CMK (cell line): ENCODE measurements at regions not wholly inside any gene's neighbourhood (a gene's known extent, or its start where the extent isn't known, plus 50 kb on each side); places are given as distances from the start of the nearest gene placed in this dataset.

Experiments
- DNase-seq: peaks from one replicate; pipeline ENCODE4 v3.0.0-alpha.2; 2010; ENCODE audit warnings: low read depth

DNA sequence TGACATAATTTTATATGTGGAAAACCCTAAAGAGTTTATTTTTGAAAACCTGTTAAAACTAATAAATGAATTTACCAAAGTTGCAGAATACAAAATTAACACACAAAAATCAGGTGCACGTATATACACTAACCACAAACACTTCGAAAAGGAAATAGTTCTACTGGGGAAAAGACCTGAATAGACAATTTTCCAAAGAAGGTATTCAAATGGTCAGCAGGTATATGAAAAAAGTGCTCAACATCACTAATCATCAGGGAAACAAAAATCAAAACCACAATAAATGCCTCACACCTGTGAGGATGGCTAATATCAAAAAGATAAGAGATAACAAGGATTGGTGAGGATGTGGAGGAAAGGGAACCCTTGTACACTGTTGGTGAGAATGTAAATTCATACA, 110.6 kb downstream of the PXDC1 start:
- no peak for DNase-seq

DNA sequence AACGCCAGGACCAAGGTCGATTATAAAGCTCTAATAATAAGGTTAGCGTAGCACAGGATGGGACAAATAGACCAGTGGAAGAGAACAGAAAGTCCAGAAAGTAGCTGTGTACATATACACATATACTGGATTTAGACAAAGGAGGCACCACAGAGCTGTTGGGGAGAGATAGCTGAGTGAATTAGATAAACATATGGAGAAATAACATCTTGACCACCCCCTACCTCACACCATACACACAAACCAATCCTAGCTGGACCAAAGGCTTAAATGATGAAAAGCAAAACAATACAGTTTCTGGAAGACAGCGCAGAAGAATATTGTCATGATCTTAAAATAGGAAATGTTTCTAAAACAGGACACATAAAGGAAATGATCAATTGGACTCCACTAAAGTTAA, 112.9 kb downstream of the PXDC1 start:
- no peak for DNase-seq

DNA sequence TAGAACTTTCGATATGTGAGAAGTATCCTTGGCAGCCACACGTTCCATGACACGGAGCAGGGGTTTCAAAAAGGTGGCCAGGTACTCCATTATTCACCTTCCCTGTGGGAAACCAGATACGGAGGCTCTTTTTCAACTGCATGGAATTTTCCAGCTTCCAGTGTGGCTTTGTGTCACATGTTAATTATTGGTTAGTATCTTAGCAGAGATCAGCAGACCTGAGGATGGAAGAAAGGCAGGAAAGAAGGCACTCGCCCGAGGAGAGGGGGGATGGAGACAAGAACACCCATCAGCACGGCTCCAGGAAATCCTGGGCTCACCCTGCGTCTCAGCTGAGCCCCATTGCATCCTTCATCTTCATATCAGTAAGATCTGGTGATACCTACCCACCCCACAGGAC, 115.5 kb downstream of the PXDC1 start:
- DNase-seq: no peak

DNA sequence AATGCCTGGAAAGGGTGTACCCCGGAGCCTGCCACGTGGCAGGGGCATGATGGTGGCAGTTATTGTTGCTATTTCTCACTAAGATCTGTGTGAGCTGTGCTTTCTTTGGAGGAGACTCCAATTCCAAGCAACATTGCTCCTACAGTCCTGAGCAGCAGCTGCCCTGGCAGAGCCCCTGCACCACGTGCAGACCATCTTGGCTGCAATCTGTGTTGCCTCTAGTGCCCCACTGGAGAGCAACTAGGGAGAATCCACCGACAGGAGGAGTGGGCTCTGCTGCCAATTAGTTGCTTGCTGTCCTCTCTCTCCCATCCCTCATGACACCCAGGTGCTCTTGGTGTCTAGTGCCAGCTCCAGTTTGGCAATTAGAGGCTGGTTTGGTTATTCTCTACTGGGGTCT, 116.0 kb downstream of the PXDC1 start:
- no peak for DNase-seq

DNA sequence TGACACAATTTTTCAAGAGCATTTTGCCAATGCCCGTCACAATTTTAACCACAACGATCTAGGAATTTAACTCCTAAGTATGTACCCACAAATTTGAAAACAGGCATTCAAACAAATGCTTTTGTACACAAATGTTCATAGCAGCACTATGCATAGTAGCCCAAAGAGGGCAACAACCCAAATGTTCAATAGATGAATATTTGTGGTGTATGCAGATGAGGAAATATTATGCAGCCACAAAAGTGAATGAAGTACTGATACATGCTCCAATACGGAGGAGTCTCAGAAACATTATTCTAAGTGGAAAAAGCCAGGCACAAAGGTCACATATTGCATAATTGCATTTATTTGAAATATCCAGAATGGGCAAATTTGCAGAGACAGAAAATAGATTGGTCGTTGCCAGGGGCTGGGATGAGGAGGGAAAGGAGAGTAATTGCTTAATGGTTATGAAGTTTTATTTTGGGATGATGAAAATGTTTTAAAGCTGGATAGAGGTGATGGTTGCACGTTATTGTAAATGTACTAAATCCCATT, 117.2 kb downstream of the PXDC1 start:
- DNase-seq: no peak

DNA sequence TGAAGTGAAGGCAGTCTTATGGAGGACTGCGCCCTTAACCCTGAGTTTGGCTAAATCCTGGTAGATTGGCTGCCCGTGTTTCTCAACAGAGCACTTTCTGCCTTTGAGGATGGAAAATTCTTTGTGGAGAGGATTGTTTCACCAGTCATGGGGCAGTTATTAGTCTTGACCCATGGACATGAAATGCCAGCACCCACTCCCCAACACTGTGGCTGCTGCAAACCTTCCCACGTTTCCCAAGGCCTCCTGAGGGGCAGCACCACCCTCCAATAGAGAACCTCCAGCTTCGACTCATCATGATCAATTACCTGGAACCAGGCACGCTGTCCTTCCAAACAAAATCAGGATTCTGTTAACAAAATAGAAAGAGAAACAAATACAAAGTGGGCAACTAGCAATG, 117.8 kb downstream of the PXDC1 start:
- no peak for DNase-seq

DNA sequence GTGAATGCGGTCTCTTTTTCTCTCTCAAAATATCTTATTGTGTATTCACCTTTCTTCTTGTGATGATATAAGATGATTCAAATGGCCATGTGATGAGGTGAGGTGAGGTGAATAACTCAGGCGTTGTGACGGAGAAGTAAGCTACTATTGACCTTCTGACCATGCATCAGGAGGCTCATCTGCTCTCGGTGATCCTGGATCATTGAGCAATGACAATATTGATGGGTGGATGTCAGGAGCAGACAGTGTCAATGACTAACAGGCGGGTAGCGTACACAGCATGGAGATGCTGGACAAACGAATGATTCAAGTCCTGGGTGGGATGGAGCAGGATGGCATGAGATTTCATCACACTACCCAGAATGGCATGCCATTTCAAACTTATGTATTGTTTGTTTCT, 119.6 kb downstream of the PXDC1 start:
- no peak for DNase-seq

DNA sequence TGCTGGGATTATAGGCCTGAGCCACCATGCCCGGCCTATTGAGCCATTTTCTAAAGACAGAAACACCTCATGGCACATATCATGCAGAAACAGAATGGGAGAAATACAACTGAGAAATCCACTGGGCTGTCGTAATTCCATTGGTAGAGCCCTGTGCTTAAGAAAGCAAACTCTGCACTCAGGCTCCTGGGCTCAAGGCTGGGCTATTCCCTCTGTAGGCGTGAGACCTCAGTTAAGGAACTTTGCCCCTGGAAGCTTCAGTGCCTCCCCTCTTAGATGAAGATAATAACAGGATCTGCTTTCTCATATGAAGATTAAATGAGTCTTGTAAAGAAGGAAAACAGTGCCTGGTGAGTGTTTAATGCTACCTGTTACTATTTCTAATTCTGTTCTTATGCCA, 120.3 kb downstream of the PXDC1 start:
- no peak for DNase-seq

DNA sequence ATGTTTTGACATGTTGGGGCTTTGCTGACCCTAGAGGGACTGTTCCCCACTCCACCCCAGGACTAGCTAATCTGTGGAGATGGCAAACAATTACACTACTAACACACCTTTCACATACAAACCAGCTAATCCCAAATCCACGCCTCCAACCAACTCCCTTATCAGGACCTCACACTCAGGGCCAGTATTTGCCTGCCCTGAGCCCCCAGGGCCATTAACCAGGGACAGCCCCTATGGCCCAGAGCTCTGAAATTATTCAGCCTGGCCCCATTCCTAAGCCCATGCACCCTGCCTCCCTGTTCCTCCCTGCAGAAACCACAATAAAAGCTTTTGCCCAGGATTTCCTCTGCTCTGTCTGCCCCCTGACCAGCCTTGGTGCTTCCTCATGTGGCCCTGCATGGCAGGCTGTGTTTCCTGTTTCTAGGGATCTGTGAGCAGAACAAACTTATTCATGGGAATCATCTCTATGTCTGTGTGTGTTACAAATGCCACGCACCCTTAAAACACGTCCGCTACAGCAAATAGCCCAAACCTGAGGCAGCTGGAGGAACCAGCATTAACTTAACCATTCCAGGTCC, 121.2 kb downstream of the PXDC1 start:
- no peak for DNase-seq

DNA sequence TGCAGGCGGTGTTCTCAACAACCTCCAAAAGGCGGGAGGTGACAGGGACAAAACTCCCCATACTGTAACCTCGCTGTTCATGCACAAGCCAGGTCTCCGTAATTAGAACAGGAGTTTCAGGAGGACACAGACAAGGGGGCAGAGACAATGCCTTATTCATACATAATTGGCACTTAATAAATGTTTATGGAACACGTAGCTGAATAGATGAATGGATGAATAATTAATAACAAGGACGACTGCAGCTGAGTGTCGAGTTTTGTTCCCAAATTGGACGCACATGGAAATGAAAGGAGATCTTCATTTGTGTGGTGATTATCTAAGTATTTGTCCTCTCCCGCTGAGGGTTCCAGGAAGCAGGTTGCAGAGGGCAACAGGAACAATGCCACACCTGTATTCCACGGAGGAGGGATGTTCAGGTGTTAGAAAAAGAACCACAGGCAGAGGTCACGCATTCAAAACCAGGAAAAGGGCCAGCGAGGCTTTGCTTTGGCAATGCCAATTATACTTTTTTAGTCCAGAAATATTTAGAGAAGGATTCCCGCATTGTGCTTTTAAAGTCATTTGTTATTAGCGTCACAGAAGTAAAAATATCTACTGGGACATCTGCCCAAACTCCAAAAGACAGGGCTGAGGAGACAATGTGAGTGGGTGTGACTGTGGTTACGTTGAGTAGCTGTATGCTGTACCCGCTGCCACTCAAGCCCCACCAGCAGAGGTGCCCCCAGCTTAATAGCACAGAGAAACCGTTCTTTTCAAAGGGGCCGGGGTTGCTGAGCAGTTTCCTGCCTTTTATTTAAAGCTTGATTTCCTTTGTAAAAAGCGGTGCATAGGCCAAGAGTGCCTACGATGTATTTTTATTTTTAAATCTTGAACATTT, 123.3 kb downstream of the PXDC1 start:
- DNase-seq: no peak

DNA sequence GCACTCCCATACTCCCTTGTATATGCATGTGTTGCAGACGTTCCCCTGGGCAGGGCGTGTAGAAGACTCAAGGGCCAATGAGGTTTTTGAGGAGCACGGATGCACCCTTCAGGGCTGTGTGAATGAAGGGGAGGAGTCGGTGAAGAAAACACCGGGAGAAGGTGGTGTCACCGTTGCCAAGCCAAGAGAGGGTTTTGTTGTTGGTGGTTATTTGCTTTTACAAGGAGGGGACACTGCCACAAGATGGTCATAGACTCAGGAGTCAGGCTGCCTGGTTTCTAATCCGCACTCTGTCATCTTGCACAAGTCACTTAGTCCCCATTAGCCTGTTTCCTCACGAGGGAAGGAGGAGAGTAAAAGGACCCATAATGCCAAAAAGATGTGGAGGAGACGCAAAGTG, 124.0 kb downstream of the PXDC1 start:
- no peak for DNase-seq

DNA sequence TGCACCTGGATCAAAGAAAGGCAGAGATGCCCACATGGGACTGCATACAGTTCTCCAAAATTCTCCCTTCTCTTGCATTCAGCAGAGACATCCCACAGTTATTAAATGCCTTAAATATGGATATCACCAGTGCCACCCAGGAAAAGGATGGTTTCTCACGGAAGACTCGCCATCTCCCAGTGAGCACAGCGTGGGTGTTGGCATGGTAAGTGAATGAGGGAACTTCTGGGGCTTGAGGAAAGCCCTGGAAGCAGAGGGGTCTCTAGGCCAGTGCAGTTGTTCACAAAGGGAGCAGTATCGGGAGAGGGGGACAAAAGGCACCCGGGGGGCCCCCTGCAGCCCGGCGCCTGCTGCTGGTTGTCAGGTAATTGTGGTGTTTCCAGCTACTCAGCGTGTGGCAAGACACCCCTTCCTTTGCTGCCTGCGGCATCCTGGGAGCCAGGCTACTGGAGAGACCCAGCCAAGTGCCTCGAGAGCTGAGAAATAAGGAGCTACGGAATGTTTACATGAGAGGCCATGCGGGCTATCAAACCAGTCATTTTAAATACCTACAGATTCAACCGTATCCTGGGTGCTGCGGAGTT, 125.4 kb downstream of the PXDC1 start:
- DNase-seq: no peak

DNA sequence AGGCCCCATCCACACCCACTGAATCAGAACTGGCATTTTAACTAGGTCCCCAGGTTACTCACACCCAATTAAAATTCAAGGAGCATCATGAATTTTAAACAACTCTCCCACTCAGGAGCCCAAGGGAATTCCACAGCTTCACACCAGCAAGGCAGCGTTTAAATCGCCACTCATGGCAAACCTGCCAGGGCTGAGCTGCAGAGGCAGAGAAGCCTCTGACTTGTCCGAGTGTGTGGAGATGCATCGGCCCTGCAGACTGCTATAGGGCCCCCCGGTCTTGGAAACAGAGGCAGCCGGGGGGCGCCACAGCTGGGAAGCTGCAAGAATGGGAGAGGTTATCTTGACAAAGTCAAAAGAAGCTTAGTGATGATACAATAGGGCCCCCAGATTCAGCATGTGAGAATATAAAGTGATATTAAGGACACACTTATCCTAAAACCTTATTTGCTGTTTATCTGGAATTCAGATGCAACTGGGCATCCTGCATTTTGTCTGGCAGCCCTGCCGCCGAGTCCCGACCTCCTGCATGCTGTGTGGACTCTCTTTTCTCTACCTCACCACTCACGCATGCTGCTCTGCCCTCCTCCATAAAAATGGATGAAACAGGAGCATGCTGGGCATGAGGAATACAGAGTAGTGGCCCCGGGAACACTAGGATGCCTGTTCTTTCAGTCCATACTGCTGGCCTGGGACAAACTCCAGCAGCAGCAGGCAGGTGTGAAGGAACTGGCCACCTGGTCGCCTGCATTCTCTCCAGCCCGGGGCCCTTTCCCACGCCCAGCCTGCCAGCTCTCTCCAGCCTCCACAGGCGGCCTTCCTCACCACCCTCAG, 126.1 kb downstream of the PXDC1 start:
- no peak for DNase-seq

DNA sequence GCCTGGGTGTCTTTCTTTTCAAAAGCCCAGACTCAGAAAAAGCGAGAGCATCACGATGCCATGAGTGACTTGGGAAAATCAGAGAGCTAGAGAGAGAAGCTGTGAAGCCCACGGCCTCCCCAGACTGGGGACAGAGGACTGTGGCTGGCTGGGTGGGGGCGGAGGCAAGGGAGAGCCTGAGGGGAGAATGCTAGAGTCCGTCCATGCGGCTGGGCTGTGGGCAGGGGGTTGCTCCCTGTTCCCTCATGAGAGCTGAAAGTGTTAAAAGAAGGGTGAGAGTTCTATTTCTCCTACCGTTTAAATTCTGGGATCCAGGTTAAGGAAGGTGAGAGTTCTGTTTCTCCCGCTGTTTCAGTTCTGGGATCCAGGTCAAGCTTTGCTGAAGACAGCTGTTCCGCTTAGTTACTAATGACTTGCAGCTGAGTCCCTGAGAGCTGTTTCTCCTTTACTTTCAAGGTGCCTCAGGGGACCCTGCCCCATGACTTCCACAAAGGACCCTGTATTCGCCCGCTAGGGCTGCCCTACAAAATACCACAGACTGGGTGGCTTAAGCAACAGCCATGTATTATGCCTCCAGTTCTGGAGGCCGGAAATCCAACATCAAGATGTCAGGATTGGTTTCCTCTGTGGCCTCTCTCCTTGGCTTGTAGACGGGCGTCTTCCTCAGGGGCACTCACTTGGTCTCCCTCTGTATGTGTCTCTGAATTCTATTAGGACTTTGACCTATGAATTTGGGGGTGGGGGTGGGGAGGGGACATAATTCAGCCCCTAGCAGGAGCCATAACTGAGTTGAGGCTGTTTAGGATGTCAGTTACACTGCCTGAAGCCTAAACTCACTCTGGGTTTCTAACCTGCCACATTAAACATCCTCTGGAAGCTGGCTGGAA, 127.0 kb downstream of the PXDC1 start:
- no peak for DNase-seq

DNA sequence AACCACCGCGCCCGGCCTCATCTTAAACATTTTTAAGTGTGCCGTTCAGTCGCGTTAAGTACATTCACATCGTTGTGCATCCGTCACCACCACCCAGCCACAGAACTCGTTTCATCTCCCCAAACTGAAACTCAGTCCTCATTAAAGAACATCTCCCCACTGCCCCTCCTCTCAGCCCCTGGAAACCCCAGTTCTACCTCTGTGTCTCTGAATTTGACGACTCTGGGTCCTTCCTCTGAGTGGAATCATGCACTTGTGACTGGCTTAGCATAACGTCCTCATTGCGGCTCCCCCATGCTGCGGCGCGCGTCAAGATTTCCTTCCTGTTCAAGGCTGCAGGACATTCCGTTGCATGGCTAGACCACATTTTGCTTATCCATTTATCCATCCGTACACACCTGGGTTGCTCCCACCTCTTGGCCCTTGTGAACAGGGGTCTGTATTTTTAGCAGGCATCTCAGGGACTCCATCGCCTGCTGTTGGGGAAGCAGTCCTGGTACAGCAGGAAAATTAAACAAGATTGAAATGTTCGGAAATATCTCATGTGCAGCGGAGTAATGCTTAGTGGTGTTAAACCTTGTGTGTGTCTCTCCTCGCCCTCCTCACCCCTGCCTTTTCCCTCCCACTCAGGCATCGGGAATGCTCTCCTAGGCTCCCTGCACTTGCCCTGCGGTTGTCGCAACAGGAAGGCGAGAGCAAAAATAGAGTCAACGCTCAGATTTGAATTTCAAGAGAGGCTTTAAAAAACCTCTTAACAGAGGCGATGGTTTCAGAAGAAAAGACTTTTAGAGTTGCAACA, 127.9 kb downstream of the PXDC1 start:
- DNase-seq: no peak

DNA sequence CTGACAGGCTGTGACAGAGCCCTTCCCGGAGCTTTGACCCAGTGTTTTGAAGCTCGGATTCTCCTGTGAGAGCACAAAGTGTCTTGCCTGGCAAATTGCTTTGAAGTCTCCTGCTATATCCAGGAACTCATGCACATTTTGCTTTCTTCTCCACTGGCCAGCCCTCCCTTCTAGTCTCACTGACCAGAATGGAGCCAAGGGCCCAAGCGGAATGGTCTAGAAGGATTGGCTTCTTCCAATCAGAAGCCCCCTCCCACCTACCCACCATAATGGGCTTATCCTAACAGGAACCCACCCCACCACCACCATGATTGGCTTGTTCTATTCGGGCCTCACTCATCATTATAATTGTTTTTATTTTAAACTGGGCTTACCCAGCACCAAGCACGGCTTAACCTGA, 130.1 kb downstream of the PXDC1 start:
- DNase-seq: no peak

DNA sequence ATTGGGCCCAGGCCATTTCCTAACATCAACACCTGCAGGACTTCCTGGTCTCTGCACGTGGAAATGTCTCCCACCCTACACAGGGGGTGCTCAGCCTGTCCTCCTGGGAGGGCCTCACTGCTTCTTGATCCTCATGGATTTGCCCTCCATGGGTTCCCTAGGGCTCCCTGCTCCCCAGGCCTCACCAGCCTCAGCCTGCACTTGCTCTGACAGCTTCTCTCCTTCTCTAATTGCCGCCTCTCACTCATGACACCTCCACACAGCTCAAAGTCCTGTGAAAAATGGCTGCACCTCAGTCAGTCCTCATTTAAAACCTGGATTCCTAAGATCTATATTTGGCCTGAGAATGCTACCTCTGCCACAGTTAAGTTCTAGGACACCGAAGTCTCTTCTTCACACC, 130.6 kb downstream of the PXDC1 start:
- DNase-seq: no peak

DNA sequence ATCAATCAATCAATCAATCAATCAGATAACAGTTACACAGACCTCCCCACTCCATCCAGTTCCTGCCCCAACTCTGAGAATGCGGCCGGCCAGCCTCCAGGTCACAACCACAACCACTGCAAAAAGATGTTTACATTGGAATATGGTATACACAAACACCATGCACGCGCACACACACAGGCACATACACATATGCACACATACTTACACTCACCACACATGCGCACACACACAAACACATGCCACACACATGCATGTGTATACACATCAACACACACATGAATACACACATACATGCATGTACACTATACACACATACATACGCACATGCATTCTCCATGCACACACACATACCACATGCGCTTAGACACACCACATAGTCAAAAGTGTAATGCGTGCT, 131.1 kb downstream of the PXDC1 start:
- no peak for DNase-seq

DNA sequence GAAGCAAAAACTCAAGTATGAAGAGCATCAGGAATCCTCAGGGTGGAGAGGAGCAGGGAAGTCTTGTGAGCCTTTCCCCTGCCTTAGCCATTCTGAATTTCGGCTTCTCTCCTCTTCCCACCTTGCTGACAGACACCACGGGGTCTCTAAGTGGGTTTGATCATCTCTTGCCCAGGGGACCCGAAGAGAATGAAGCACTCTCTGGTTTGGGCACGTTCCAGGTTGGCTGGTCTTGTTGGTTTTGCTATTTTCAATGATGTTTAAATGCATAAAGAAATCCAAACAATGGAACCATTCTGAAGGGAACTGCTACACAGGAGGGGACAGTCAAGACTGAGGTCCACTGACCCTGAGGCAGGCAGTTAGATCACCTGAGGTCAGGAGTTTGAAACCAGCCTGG, 131.7 kb downstream of the PXDC1 start:
- DNase-seq: no peak

DNA sequence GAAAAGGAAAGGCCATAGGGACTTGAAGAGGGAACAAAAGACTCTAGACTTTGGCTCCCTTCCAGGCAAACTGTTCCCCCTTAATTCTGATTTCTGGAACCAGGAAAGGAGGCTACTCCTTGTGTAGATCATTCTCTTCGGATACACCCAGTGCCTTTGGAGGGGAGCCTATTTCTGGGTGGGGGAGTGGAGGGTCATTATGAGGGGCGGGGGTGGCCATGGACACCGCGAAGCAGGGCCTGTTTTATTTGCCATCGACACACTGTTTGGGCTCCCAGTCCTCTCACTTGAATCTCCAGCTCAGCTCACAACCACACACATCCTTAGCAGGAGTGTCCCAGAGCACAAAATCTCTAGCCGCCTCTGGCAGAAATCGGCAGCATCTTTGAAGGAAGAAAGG, 132.3 kb downstream of the PXDC1 start:
- DNase-seq: no peak

DNA sequence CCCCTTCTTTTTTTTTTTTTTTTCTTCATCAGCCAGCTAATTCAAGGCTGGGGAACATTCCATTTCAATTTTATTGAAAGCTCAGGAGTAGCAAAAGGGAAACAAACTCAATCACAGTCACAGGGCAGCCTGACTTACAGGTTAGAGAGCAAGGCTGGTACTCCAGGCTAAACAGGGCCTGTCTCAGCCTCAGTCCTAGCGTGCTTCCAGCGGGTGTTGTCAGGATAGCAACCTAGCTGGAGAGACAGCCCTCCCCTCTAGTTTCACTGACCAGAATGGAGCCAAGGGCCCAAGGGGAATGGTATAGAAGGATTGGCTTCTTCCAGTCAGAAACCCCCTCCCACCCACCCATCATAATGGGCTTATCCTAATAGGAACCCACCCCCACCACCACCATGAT, 132.9 kb downstream of the PXDC1 start:
- no peak for DNase-seq
